Heart left ventricle (tissue), 16 donors: ENCODE measurements at regions not wholly inside any gene's neighbourhood (a gene's known extent, or its start where the extent isn't known, plus 50 kb on each side); places are given as distances from the start of the nearest gene placed in this dataset.
"Not testable (repeated sequence)": the region's sequence is repeated elsewhere in the genome, so short reads cannot be mapped to it uniquely, and the experiment has no call there.

ENCODE experiments used
- ATAC-seq, 4 donors: fragments of 200-7000 bp; cut with Tn5 transposase; one replicate each; pipeline ENCODE4 v1.9.1; 2020 to 2022; ENCODE audit warnings: moderate library complexity in 4 of 4, mild to moderate bottlenecking in 3 of 4, moderate number of reproducible peaks in 1 of 4
- DNase-seq, 5 donors: peaks; one replicate each; pipeline ENCODE4 v3.0.0-alpha.2; 2020
- H3K27ac ChIP-seq, 12 donors: fragments of 200-600 bp; sonication (generic) in 4 of 12; one replicate each; pipeline versions ENCODE4 v1.5.0 to v1.8.0; 2016 to 2022; ENCODE audit warnings: mild to moderate bottlenecking in 2 of 12
- H3K27me3 ChIP-seq, 9 donors: fragments of 200-600 bp; sonication (generic) in 2 of 9; one replicate each; pipeline versions ENCODE4 v1.5.1 to v1.8.0; 2016 to 2022; ENCODE audit warnings: mild to moderate bottlenecking in 3 of 9
- H3K36me3 ChIP-seq, 9 donors: fragments of 200-600 bp; sonication (generic) in 2 of 9; one replicate each; pipeline versions ENCODE4 v1.5.0 to v1.8.0; 2018 to 2022; ENCODE audit warnings: mild to moderate bottlenecking in 2 of 9
- H3K4me1 ChIP-seq, 12 donors: fragments of 200-600 bp; sonication (generic) in 4 of 12; one replicate each; pipeline versions ENCODE4 v1.5.0 to v1.8.0; 2016 to 2022; ENCODE audit warnings: mild to moderate bottlenecking in 3 of 12
- H3K4me3 ChIP-seq, 12 donors: fragments of 200-600 bp; sonication (generic) in 4 of 12; one replicate each; pipeline versions ENCODE4 v1.5.0 to v1.8.0; 2017 to 2022; ENCODE audit warnings: mild to moderate bottlenecking in 9 of 12, moderate library complexity in 4 of 12
- H3K9me3 ChIP-seq, 12 donors: fragments of 200-600 bp; sonication (generic) in 4 of 12; one replicate each; pipeline versions ENCODE4 v1.5.0 to v1.8.0; 2016 to 2022; ENCODE audit warnings: mild to moderate bottlenecking in 1 of 12
- POLR2A ChIP-seq, 2 donors: fragments of 450-650 bp; IDR thresholded peaks; one replicate each; pipeline ENCODE4 v1.6.1; 2017; ENCODE audit warnings: antibody characterized with exemption in 2 of 2, mild to moderate bottlenecking in 2 of 2, moderate library complexity in 2 of 2
- WGBS, 4 donors: extraction: QIAGEN DNeasy Blood & Tissue Kit in 2 of 4; methylation state at CpG; one replicate each; pipeline versions ENCODE4 v1.1.5 to v1.1.7; 2013 to 2018; 5-methylcytosine and 5-hydroxymethylcytosine counted together
- intact Hi-C, 10 donors: fragments of 100-400 bp; cut with DNase I; formaldehyde crosslinking; loops; one replicate each; pipeline versions ENCODE4 v1.11.1 to v1.14.2; 2022
- TF ChIP-seq, protein P1 (sequence below), 12 donors: fragments of 200-600 bp; sonication (generic) in 4 of 12; IDR thresholded peaks; one replicate each; pipeline versions ENCODE4 v1.5.0 to v1.8.0; 2018 to 2022; ENCODE audit warnings: antibody characterized with exemption in 12 of 12, mild to moderate bottlenecking in 5 of 12
- donor health status: ischemic (EF 13 %, LVEDD 7.1; RV severe dilation, severe dysfunction).
- donor health status: healthy with polysubstance abuse.
- donor health status: DM: no; HTN: yes; CAD: no.
- donor health status: DM: no; HTN: no; CAD: no.
- donor health status: ischemic (EF 25% LVEDD 6.9; RV normal size, moderate dysfunction).
- donor health status: ischemic (EF 25% LVEDD 5.7; RV mildly dilated, moderate dysfunction).
- donor health status: healthy.
- donor health status: DM: yes; HTN: yes; CAD: no.
- donor health status: ischemic (EF 35%, LVEDD 5.7; RV mildly dilated, moderate dysfunction).
- donor health status: nonischemic (EF 11% LVEDD 7.7; RV severe dilation, severe dysfunction).
- donor health status: DM: yes; HTN: yes; CAD: no.
- donor health status: PGD.
- donor health status: ischemic (EF 29% LVEDD 5.4; RV normal size, mild dysfunction).
- donor health status: nonischemic (EF 23%, LVEDD 6.1; RV moderate dilation, normal function).

DNA sequence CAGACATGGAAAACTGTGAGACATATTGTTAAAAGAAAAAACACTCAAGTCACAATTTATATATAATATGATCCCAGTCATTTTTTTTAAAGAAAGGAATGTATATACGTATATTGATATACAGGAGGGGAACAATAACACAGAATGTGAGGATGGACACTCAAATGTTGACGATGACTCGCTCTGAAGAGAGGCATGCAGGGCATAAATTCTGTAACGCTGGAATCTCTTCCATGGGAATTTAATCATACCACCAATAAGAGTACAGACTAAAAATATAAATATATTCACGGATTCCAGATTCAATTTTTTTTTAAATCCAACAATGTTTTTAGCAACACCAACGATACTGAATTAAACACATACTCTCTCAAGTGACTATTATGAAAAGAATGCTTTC is 106.9 kb upstream of the CCDC28A start:
- ATAC-seq (no peak), DNase-seq (no peak)
- WGBS, 4 donors: 88 to 90% (median 89%) methylated on average over 6 of the region's 6 CpGs
- intact Hi-C loops: no loop called here
- no peak overlapping the region for H3K4me3 ChIP-seq
- no peaks in the 10 kb centered on the region for H3K27me3 ChIP-seq
- H3K9me3 ChIP-seq: no peaks in the 10 kb centered on the region
- H3K27ac ChIP-seq: no peak overlapping the region
- peaks cover 0 to 4% (median 0%) of the 10 kb centered on the region in 12 donors for H3K4me1 ChIP-seq
- H3K36me3 ChIP-seq: no peaks in the 10 kb centered on the region
- TF ChIP-seq POLR2A (IDR thresholded peaks at IDR 0.05): no peak
- TF ChIP-seq, protein P1, sequence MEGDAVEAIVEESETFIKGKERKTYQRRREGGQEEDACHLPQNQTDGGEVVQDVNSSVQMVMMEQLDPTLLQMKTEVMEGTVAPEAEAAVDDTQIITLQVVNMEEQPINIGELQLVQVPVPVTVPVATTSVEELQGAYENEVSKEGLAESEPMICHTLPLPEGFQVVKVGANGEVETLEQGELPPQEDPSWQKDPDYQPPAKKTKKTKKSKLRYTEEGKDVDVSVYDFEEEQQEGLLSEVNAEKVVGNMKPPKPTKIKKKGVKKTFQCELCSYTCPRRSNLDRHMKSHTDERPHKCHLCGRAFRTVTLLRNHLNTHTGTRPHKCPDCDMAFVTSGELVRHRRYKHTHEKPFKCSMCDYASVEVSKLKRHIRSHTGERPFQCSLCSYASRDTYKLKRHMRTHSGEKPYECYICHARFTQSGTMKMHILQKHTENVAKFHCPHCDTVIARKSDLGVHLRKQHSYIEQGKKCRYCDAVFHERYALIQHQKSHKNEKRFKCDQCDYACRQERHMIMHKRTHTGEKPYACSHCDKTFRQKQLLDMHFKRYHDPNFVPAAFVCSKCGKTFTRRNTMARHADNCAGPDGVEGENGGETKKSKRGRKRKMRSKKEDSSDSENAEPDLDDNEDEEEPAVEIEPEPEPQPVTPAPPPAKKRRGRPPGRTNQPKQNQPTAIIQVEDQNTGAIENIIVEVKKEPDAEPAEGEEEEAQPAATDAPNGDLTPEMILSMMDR (IDR thresholded peaks at IDR 0.05): no peak

DNA sequence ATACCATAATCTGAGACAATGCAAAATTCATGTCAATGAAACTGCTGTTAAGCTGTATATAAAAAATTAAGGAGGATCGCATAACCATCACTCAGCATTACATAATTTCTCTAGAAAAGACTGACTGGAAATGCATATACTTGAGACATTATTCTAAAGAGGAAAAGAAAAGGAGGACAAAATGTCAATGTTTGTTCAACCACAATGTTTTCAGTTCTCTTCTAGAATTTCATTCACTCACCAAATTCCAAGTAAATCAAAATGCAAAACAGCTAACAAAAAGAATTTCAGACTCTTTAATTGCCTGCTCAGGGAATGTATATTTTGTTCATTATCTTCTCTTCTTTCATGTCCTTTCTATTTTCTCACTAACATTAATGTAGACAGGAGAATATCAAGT is 106.2 kb upstream of the CCDC28A start:
- DNase-seq (no peak), ATAC-seq (no peak)
- no peaks in the 10 kb centered on the region for H3K9me3 ChIP-seq
- no peaks in the 10 kb centered on the region for H3K27me3 ChIP-seq
- no peak overlapping the region for H3K4me3 ChIP-seq
- H3K27ac ChIP-seq: no peak overlapping the region
- intact Hi-C loops: no loop called here
- no peaks in the 10 kb centered on the region for H3K36me3 ChIP-seq
- TF ChIP-seq, protein P1 (IDR thresholded peaks at IDR 0.05): no peak
- no peak for TF ChIP-seq POLR2A (IDR thresholded peaks at IDR 0.05)
- 91 to 94% (median 93%) methylated on average over 1 of the region's 1 CpG for WGBS, 4 donors
- peaks cover 0 to 4% (median 0%) of the 10 kb centered on the region in 12 donors for H3K4me1 ChIP-seq

GRCh38 chr6:138671351-138671750 is 102.2 kb upstream of the CCDC28A start:
- TF ChIP-seq, protein P1 (IDR thresholded peaks at IDR 0.05): no peak
- TF ChIP-seq POLR2A (IDR thresholded peaks at IDR 0.05): no peak
- ATAC-seq (no peak), DNase-seq (no peak)
- peaks cover 0 to 3% (median 0%) of the 10 kb centered on the region in 12 donors for H3K9me3 ChIP-seq
- intact Hi-C loops: no loop called here
- no peaks in the 10 kb centered on the region for H3K27me3 ChIP-seq
- WGBS, 4 donors: 87 to 93% (median 90%) methylated on average over 4 of the region's 4 CpGs
- peaks cover 0 to 15% (median 0%) of the 10 kb centered on the region in 12 donors for H3K4me1 ChIP-seq
- no peak overlapping the region for H3K4me3 ChIP-seq
- H3K27ac ChIP-seq: no peak overlapping the region
- no peaks in the 10 kb centered on the region for H3K36me3 ChIP-seq

DNA sequence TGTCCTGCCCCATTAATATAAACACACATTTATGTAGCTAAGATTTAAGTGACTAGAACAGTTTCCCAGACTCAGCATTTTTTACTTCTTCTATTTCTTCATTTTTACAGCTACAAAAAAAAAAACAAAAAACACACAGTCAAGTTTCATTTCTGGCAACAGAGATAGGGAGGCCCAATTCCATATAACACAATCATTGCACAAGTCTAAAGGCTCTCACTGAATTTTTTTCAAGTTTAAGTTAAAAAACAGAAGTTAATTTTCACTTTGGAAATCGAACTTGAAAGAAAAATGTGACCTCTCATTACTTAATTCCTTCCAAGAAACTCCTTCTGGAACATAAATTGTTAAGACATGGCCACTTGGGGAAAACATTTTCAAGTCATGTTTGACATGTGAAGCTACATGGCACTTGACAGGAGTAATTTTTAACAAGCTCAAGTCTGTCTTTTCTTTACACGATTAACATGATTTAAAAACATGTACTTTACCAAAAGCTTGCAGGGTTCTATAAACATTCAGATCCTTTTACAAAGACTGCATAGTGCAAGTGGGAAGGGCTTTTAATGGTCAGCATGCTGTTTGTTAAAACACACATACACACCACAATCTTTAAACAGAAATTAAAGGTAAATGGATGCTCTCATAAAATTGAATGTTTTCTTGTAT is 100.1 kb upstream of the CCDC28A start:
- TF ChIP-seq POLR2A (IDR thresholded peaks at IDR 0.05): no peak
- TF ChIP-seq, protein P1 (IDR thresholded peaks at IDR 0.05): no peak
- H3K4me1 ChIP-seq: peaks cover 0 to 15% (median 0%) of the 10 kb centered on the region in 12 donors
- DNase-seq: no peak
- intact Hi-C loops: no loop called here
- no peak for ATAC-seq
- peaks cover 0 to 3% (median 0%) of the 10 kb centered on the region in 12 donors for H3K9me3 ChIP-seq
- peak overlapping the region in 2 of 12 donors; percentile 22 to 85 for H3K27ac ChIP-seq
- H3K4me3 ChIP-seq: no peak overlapping the region
- no peaks in the 10 kb centered on the region for H3K36me3 ChIP-seq
- 42 to 49% (median 47%) methylated on average over 2 of the region's 2 CpGs for WGBS, 4 donors
- no peaks in the 10 kb centered on the region for H3K27me3 ChIP-seq

DNA sequence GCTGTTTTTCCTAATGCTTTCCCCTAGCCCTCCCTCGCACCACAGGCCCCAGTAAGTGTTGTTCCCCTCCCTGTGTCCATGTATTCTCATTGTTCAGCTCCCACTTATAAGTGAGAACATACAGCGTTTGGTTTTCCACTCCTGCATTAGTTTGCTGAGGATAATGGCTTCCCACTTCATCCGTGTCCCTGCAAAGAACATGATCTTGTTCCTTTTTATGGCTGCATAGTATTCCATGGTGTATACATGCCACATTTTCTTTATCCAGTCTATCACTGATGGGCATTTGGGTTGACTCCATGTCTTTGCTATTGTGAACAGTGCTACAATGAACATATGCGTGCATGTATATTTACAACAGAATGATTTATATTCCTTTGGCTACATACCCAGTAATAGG is 99.1 kb upstream of the CCDC28A start:
- ATAC-seq, DNase-seq, H3K27me3 ChIP-seq, intact Hi-C loops, H3K27ac ChIP-seq, H3K9me3 ChIP-seq, H3K4me3 ChIP-seq, H3K36me3 ChIP-seq: not testable (repeated sequence)
- 74 to 99% (median 89%) methylated on average over 4 of the region's 4 CpGs for WGBS, 4 donors
- peaks cover 0 to 15% (median 0%) of the 10 kb centered on the region in 12 donors for H3K4me1 ChIP-seq
